Endothelial cell of umbilical vein (primary cell): ENCODE measurements at regions not wholly inside any gene's neighbourhood (a gene's known extent, or its start where the extent isn't known, plus 50 kb on each side); places are given as distances from the start of the nearest gene placed in this dataset.

Experiments
- BruUV-seq: library from RNA; stranded (reverse); fragments of 400-500 nt; replicated peaks from 2 replicates; lab custom pipeline; 2021; lab: Mats Ljungman, UMichigan
- CTCF ChIA-PET: fragments of 300-600, 350-600 bp; sonication (Branson Sonifier 250); formaldehyde crosslinking; loops from one replicate; lab custom pipeline; 2021; ENCODE audit warnings: antibody characterized with exemption, inconsistent platforms; lab: Charles Lee
- POLR2A ChIA-PET: fragments of 300-600, 350-600 bp; sonication (Branson Sonifier 250); formaldehyde crosslinking; loops from one replicate; lab custom pipeline; 2021; ENCODE audit warnings: antibody characterized with exemption, inconsistent platforms; lab: Charles Lee
- DNase-seq: peaks from one replicate; pipeline ENCODE4 v3.0.0-alpha.2; 2011; ENCODE audit warnings: low read depth, low spot score
- FAIRE-seq: peaks from 2 replicates; lab custom pipeline; 2011; peaks lifted over from hg19 to GRCh38; lab: Jason Lieb, UNC
- H2AFZ ChIP-seq: 2 replicates; pipeline ENCODE4 v1.6.0; 2012; ENCODE audit warnings: low read depth, low read length, control low read depth, inconsistent platforms
- H3K27ac ChIP-seq: 2 replicates; pipeline ENCODE4 v1.5.1; 2011; ENCODE audit warnings: low read depth, mild to moderate bottlenecking, control low read depth, low read length, moderate library complexity; ENCODE audit not compliant: insufficient read depth
- H3K27me3 ChIP-seq, 2 experiments: 2 replicates each; pipeline versions ENCODE4 v1.6.0 to v1.6.1; 2011; ENCODE audit warnings: low read length in 2 of 2, mixed read lengths in 1 of 2; ENCODE audit not compliant: control insufficient read depth in 2 of 2, insufficient read depth in 2 of 2
- H3K36me3 ChIP-seq, 2 experiments: 2 replicates in 1 of 2; 3 replicates in 1 of 2; pipeline ENCODE4 v1.5.1; 2011; ENCODE audit warnings: low read length in 2 of 2, mild to moderate bottlenecking in 1 of 2, moderate library complexity in 1 of 2; ENCODE audit not compliant: control insufficient read depth in 2 of 2, insufficient read depth in 2 of 2; ENCODE audit errors: extremely low read depth in 1 of 2
- H3K4me1 ChIP-seq: 3 replicates; pipeline ENCODE4 v1.5.1; 2011; ENCODE audit warnings: mild to moderate bottlenecking, low read length; ENCODE audit not compliant: control insufficient read depth, insufficient read depth; ENCODE audit errors: extremely low read depth
- H3K4me2 ChIP-seq: 2 replicates; pipeline ENCODE4 v1.6.1; 2011; ENCODE audit warnings: low read length, control low read depth, mixed read lengths; ENCODE audit not compliant: insufficient read depth
- H3K4me3 ChIP-seq, 3 experiments: fragments of 200-600 bp in 1 of 3; sonication (generic), shearing (Covaris generic) in 1 of 3; replicated peaks in 1 of 3; 2 replicates each; pipeline ENCODE4 v1.5.1; 2011 to 2016; ENCODE audit warnings: control low read depth in 3 of 3, low read length in 3 of 3, mild to moderate bottlenecking in 2 of 3, inconsistent platforms in 1 of 3, low read depth in 1 of 3, moderate library complexity in 1 of 3; ENCODE audit not compliant: insufficient read depth in 1 of 3
- H3K79me2 ChIP-seq: 2 replicates; pipeline ENCODE4 v1.6.0; 2012; ENCODE audit warnings: low read length, inconsistent platforms; ENCODE audit not compliant: control insufficient read depth, insufficient read depth
- H3K9ac ChIP-seq: replicated peaks from 2 replicates; pipeline ENCODE3; 2011; ENCODE audit warnings: low read length, control low read depth; ENCODE audit not compliant: insufficient read depth; ENCODE audit errors: extremely low read depth
- H3K9me1 ChIP-seq: replicated peaks from 3 replicates; pipeline ENCODE4 v1.6.0; 2011; ENCODE audit warnings: mild to moderate bottlenecking, low read length; ENCODE audit not compliant: control insufficient read depth, insufficient read depth; ENCODE audit errors: extremely low read depth
- H3K9me3 ChIP-seq: replicated peaks from 2 replicates; pipeline ENCODE4 v1.5.1; 2012; ENCODE audit warnings: low read length, inconsistent platforms; ENCODE audit not compliant: control insufficient read depth, insufficient read depth
- H4K20me1 ChIP-seq: replicated peaks from 2 replicates; pipeline ENCODE3; 2011; ENCODE audit warnings: mild to moderate bottlenecking, low read length; ENCODE audit not compliant: control insufficient read depth, insufficient read depth; ENCODE audit errors: extremely low read depth
- EZH2 ChIP-seq: IDR thresholded peaks from 2 replicates; pipeline ENCODE4 v1.6.1; 2012; ENCODE audit warnings: borderline replicate concordance, low read depth, mild to moderate bottlenecking, moderate library complexity, low read length, inconsistent platforms; ENCODE audit not compliant: severe bottlenecking
- FOS ChIP-seq: IDR thresholded peaks from 2 replicates; pipeline ENCODE4 v1.6.1; 2011; ENCODE audit warnings: mild to moderate bottlenecking, low read length, moderate library complexity, borderline replicate concordance; ENCODE audit not compliant: insufficient read depth
- GATA2 ChIP-seq: IDR thresholded peaks from 2 replicates; pipeline ENCODE4 v1.7.0; 2011; ENCODE audit warnings: low read depth, mild to moderate bottlenecking, moderate library complexity, mixed read lengths, low read length; ENCODE audit not compliant: insufficient read length, insufficient read depth
- JUN ChIP-seq: IDR thresholded peaks from 2 replicates; pipeline ENCODE4 v1.6.1; 2011; ENCODE audit warnings: borderline replicate concordance, low read depth; ENCODE audit not compliant: insufficient read length, insufficient read depth
- MAX ChIP-seq: IDR thresholded peaks from 2 replicates; pipeline ENCODE4 v1.6.1; 2011; ENCODE audit not compliant: insufficient read depth, insufficient read length
- MYC ChIP-seq: IDR thresholded peaks from one replicate; pipeline ENCODE4 v1.6.1; 2011; ENCODE audit warnings: mild to moderate bottlenecking, low read depth, low read length
- POLR2A ChIP-seq: IDR thresholded peaks from 2 replicates; pipeline ENCODE4 v1.6.1; 2012; ENCODE audit warnings: low read depth, mild to moderate bottlenecking, control low read depth, low read length
- POLR2AphosphoS5 ChIP-seq: IDR thresholded peaks from 2 replicates; pipeline ENCODE4 v1.6.1; 2012; ENCODE audit warnings: low read depth, mild to moderate bottlenecking, control low read depth, low read length, moderate library complexity; ENCODE audit not compliant: insufficient read depth
- dilution Hi-C: fragments of 300-500 bp; cut with MboI; formaldehyde crosslinking; loops from one replicate; pipeline ENCODE4 v1.15.0; 2019; ENCODE audit warnings: low sequenced_read_pairs; ENCODE audit not compliant: extremely low pct_ligation_motif_present
- intact Hi-C: fragments of 100-400 bp; cut with micrococcal nuclease; formaldehyde crosslinking; loops from one replicate; pipeline ENCODE4 v1.10.0; 2022
- TF ChIP-seq, protein P1 (sequence below), 2 donors: IDR thresholded peaks; 1 replicate in 1 of 2; 2 replicates in 1 of 2; pipeline ENCODE4 v1.5.1; 2011; ENCODE audit warnings: low read length in 2 of 2, mild to moderate bottlenecking in 2 of 2, moderate library complexity in 2 of 2, control low read depth in 1 of 2, inconsistent platforms in 1 of 2, low read depth in 1 of 2; ENCODE audit not compliant: insufficient read depth in 1 of 2; ENCODE audit errors: extremely low read depth in 1 of 2

GRCh38 chr1:168416220-168416619 is 127.6 kb downstream of the XCL2 start:
- POLR2A ChIA-PET, result no interaction called here
- BruUV-seq, result no TSS peak
- H3K9me1 ChIP-seq, result no peaks in the 10 kb centered on the region
- H3K4me1 ChIP-seq, result no peaks in the 10 kb centered on the region
- no peaks in the 10 kb centered on the region for H3K27me3 ChIP-seq
- DNase-seq, result no peak
- CTCF ChIA-PET, result no interaction called here
- H2AFZ ChIP-seq, result no peak overlapping the region
- no peak overlapping the region for H3K4me3 ChIP-seq
- no peaks in the 10 kb centered on the region for H3K9me3 ChIP-seq
- no peaks in the 10 kb centered on the region for H3K79me2 ChIP-seq
- TF ChIP-seq MYC (no peak), GATA2 (no peak), FOS (no peak), POLR2AphosphoS5 (no peak), MAX (no peak), POLR2A (no peak), JUN (no peak), EZH2 (no peak)
- TF ChIP-seq, protein P1, sequence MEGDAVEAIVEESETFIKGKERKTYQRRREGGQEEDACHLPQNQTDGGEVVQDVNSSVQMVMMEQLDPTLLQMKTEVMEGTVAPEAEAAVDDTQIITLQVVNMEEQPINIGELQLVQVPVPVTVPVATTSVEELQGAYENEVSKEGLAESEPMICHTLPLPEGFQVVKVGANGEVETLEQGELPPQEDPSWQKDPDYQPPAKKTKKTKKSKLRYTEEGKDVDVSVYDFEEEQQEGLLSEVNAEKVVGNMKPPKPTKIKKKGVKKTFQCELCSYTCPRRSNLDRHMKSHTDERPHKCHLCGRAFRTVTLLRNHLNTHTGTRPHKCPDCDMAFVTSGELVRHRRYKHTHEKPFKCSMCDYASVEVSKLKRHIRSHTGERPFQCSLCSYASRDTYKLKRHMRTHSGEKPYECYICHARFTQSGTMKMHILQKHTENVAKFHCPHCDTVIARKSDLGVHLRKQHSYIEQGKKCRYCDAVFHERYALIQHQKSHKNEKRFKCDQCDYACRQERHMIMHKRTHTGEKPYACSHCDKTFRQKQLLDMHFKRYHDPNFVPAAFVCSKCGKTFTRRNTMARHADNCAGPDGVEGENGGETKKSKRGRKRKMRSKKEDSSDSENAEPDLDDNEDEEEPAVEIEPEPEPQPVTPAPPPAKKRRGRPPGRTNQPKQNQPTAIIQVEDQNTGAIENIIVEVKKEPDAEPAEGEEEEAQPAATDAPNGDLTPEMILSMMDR (IDR thresholded peaks at IDR 0.05; ENCODE audit: extremely low read depth in 1 of 2, insufficient read depth in 1 of 2, low read depth in 1 of 2, low read length in 2 of 2), result no peak
- H4K20me1 ChIP-seq, result no peaks in the 10 kb centered on the region
- H3K36me3 ChIP-seq, result no peaks in the 10 kb centered on the region
- intact Hi-C loops, result no loop called here
- dilution Hi-C loops, result no loop called here
- no peak overlapping the region for H3K9ac ChIP-seq
- H3K27ac ChIP-seq, result no peak overlapping the region
- no peak overlapping the region for H3K4me2 ChIP-seq
- FAIRE-seq, result no peak
